ENCODE measurements at regions not wholly inside any gene's neighbourhood (a gene's known extent, or its start where the extent isn't known, plus 50 kb on each side); places are given as distances from the start of the nearest gene placed in this dataset.
"Not testable (repeated sequence)": the region's sequence is repeated elsewhere in the genome, so short reads cannot be mapped to it uniquely, and the experiment has no call there.

GRCh38 chr1:242653772-242654171, 129.3 kb upstream of the PLD5 start:
- not testable (repeated sequence) for TF ChIP-seq CTCF (IDR thresholded peaks at IDR 0.05; ENCODE audit: low read length); EZH2 (IDR thresholded peaks at IDR 0.05; ENCODE audit: borderline replicate concordance, low read length)
